Right atrium auricular region (tissue), 2 donors: ENCODE measurements at regions not wholly inside any gene's neighbourhood (a gene's known extent, or its start where the extent isn't known, plus 50 kb on each side); places are given as distances from the start of the nearest gene placed in this dataset.
A peak's percentile ranks its signal among the peaks of the same experiment; 100 is the strongest.

Experiments
- DNase-seq: peaks from one replicate; pipeline ENCODE4 v3.0.0-alpha.2; 2019; ENCODE audit warnings: low spot score
- H3K27ac ChIP-seq, 2 donors: fragments of 200-600 bp; sonication (generic); 1 replicate in 1 of 2; 2 replicates in 1 of 2; pipeline ENCODE4 v1.5.1; 2016 to 2019
- H3K27me3 ChIP-seq, 2 donors: fragments of 200-600 bp; sonication (generic); one replicate each; pipeline versions ENCODE4 v1.5.1 to v1.6.0; 2017 to 2019
- H3K36me3 ChIP-seq: fragments of 200-600 bp; sonication (generic); one replicate; pipeline ENCODE4 v1.5.1; 2016
- H3K4me1 ChIP-seq, 2 donors: fragments of 200-600 bp; sonication (generic); one replicate each; pipeline versions ENCODE4 v1.5.1 to v1.6.0; 2017 to 2019
- H3K4me3 ChIP-seq, 2 donors: fragments of 200-600 bp; sonication (generic); 1 replicate in 1 of 2; 2 replicates in 1 of 2; pipeline ENCODE4 v1.5.1; 2017 to 2019; ENCODE audit warnings: mild to moderate bottlenecking in 1 of 2, moderate library complexity in 1 of 2
- H3K9me3 ChIP-seq, 2 donors: fragments of 200-600 bp; sonication (generic); one replicate each; pipeline ENCODE4 v1.5.1; 2019
- TF ChIP-seq, protein P1 (sequence below), 2 donors: fragments of 200-600 bp; sonication (generic); IDR thresholded peaks; one replicate each; pipeline ENCODE4 v1.5.1; 2019; ENCODE audit warnings: antibody characterized with exemption in 2 of 2

DNA sequence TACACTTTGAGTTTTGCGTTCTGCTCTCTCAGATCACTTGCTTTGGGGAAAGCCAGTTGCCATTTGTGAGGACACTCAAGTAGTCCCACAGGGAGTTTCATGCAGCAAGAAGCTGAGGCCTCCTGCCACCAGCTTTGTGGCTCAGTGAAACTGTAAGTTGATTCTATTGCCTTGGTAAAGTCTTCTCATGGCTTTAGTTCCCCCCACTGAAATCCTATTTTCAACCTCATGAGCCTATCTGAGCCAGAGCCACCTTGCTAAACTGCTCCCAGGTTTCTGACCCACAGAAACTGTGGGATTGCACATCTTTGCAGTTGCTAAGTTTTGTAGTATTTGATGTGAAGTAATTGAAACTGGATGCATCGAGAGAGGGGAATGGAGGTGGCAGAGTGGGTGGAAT, 85.4 kb upstream of the TOP3B start:
- Histone ChIP-seq H3K9me3 (no peaks in the 10 kb centered on the region), H3K27me3 (no peaks in the 10 kb centered on the region), H3K4me1 (no peaks in the 10 kb centered on the region), H3K4me3 (no peak overlapping the region), H3K36me3 (no peaks in the 10 kb centered on the region), H3K27ac (no peak overlapping the region)
- TF ChIP-seq, protein P1, sequence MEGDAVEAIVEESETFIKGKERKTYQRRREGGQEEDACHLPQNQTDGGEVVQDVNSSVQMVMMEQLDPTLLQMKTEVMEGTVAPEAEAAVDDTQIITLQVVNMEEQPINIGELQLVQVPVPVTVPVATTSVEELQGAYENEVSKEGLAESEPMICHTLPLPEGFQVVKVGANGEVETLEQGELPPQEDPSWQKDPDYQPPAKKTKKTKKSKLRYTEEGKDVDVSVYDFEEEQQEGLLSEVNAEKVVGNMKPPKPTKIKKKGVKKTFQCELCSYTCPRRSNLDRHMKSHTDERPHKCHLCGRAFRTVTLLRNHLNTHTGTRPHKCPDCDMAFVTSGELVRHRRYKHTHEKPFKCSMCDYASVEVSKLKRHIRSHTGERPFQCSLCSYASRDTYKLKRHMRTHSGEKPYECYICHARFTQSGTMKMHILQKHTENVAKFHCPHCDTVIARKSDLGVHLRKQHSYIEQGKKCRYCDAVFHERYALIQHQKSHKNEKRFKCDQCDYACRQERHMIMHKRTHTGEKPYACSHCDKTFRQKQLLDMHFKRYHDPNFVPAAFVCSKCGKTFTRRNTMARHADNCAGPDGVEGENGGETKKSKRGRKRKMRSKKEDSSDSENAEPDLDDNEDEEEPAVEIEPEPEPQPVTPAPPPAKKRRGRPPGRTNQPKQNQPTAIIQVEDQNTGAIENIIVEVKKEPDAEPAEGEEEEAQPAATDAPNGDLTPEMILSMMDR (IDR thresholded peaks at IDR 0.05), result no peak
- no peak for DNase-seq

DNA sequence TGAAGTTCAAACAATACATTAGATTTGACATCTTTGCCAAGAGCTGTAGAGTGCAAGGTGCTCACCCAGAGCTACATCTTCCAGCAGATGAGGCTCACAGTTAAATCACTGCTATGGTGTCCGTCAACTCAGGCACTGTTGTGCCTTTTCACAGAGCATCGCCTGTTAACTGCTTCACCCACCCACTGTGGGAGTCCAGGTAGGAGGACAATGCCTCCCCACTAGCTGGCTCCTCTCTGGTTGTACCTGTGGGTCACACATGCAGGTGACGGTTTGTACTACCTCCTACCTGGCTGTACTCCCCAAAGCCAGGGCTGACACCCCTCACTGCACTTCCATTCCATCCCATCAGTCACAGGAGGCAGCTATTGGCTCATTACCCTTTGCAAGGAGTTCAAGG, 84.6 kb upstream of the TOP3B start:
- Histone ChIP-seq H3K9me3 (no peaks in the 10 kb centered on the region), H3K27me3 (no peaks in the 10 kb centered on the region), H3K4me3 (no peak overlapping the region), H3K4me1 (no peaks in the 10 kb centered on the region), H3K27ac (no peak overlapping the region), H3K36me3 (no peaks in the 10 kb centered on the region)
- TF ChIP-seq, protein P1 (IDR thresholded peaks at IDR 0.05), result no peak
- peak; percentile 30 for DNase-seq

DNA sequence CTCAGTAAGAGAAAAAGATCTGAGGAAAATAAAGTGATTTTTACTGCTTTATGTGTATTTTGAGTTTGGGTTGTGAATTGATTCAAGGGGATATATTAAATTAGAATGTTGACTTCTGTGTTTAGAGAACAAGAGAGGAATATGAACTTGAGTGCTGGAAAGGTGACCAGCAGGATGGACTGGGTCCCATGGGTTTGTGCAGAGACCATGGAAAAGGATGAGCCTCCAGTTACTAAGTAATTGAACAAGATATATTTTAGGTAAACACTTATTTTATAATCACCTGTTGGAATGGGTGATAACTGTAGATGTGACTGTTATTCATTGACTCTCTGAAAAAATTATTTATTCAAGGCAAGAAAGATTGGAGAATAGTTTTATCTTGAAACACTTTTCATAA, 82.0 kb upstream of the TOP3B start:
- H3K4me1 ChIP-seq, result peaks cover 0 to 10% of the 10 kb centered on the region in 2 donors
- no peak overlapping the region for H3K4me3 ChIP-seq
- no peaks in the 10 kb centered on the region for H3K36me3 ChIP-seq
- H3K27ac ChIP-seq, result no peak overlapping the region
- H3K27me3 ChIP-seq, result no peaks in the 10 kb centered on the region
- no peak for DNase-seq
- TF ChIP-seq, protein P1 (IDR thresholded peaks at IDR 0.05), result no peak
- no peaks in the 10 kb centered on the region for H3K9me3 ChIP-seq

GRCh38 chr22:22062306-22062793, 79.8 kb upstream of the TOP3B start:
- Histone ChIP-seq H3K4me3 (no peak overlapping the region), H3K36me3 (no peaks in the 10 kb centered on the region), H3K9me3 (no peaks in the 10 kb centered on the region), H3K27ac (no peak overlapping the region), H3K4me1 (peaks cover 0 to 10% of the 10 kb centered on the region in 2 donors), H3K27me3 (no peaks in the 10 kb centered on the region)
- TF ChIP-seq, protein P1 (IDR thresholded peaks at IDR 0.05), result no peak
- no peak for DNase-seq

- Histone ChIP-seq H3K4me3 (no peak overlapping the region), H3K36me3 (no peaks in the 10 kb centered on the region), H3K4me1 (peaks cover 0 to 10% of the 10 kb centered on the region in 2 donors), H3K27me3 (no peaks in the 10 kb centered on the region), H3K27ac (peak overlapping the region; percentile 51 to 77), H3K9me3 (no peaks in the 10 kb centered on the region)
- TF ChIP-seq, protein P1 (IDR thresholded peaks at IDR 0.05), result peak in 1 of 2 donors; percentile 49
- no peak for DNase-seq
Observed at GRCh38 chr22:22061085-22062077, 78.8 kb upstream of the TOP3B start.
